ENCODE measurements at regions not wholly inside any gene's neighbourhood (a gene's known extent, or its start where the extent isn't known, plus 50 kb on each side); places are given as distances from the start of the nearest gene placed in this dataset.

DNA sequence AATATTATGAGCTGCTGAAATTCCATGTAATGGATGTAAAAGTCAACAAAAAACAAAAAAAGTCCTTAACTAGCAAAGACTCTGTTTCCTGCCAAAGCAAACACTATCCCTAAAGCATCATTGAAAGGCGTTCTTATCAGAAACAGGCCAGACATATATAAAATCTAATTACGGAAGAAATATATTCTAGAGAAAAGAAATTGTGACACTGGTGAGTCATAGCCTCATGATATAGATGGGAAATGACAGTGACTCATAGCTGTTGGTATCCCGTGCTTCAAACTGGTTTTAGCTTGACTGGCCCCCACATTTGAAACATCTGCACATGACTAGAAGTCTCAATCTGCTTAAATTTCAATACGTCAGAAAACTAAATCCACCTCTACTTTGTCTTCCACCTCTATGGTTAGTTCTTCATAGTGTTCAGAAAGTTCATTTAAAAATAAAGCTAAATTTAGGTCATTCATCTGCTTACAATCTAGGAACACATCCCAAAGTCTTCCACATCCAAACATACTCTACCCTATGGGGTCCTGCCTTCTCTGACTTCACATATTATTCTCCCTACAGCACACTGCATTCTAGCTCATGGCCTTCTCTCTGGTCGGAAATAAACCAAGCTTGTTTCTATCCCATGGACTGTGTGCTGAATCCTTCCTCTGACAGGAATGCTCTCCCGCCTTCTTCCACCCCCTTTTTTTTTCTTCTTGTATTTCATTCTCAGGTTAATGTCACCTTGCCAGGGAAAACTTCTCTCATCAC, 456.3 kb upstream of the ARRDC4 start:
- Mint-ChIP-seq H3K4me3 (ENCODE audit: unreplicated experiment) (no peak overlapping the region), H3K36me3 (ENCODE audit: insufficient read depth, unreplicated experiment) (no peaks in the 10 kb centered on the region), H3K27me3 (ENCODE audit: insufficient read depth, unreplicated experiment) (no peaks in the 10 kb centered on the region), H3K27ac (ENCODE audit: unreplicated experiment) (no peak overlapping the region), H3K9me3 (ENCODE audit: unreplicated experiment) (no peaks in the 10 kb centered on the region), H3K4me1 (ENCODE audit: low read depth, unreplicated experiment) (no peaks in the 10 kb centered on the region)
- no peaks in the 10 kb centered on the region for H3K27me3 ChIP-seq (replicated peaks; ENCODE audit: control insufficient read depth, insufficient read depth, low read length)
- H3K36me3 ChIP-seq (ENCODE audit: control insufficient read depth, insufficient read depth, low read length): no peaks in the 10 kb centered on the region
- TF ChIP-seq, protein P1, sequence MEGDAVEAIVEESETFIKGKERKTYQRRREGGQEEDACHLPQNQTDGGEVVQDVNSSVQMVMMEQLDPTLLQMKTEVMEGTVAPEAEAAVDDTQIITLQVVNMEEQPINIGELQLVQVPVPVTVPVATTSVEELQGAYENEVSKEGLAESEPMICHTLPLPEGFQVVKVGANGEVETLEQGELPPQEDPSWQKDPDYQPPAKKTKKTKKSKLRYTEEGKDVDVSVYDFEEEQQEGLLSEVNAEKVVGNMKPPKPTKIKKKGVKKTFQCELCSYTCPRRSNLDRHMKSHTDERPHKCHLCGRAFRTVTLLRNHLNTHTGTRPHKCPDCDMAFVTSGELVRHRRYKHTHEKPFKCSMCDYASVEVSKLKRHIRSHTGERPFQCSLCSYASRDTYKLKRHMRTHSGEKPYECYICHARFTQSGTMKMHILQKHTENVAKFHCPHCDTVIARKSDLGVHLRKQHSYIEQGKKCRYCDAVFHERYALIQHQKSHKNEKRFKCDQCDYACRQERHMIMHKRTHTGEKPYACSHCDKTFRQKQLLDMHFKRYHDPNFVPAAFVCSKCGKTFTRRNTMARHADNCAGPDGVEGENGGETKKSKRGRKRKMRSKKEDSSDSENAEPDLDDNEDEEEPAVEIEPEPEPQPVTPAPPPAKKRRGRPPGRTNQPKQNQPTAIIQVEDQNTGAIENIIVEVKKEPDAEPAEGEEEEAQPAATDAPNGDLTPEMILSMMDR (IDR thresholded peaks at IDR 0.05; ENCODE audit: insufficient read depth in 1 of 2, low read depth in 1 of 2, low read length in 1 of 2, severe bottlenecking in 1 of 2, unreplicated experiment in 1 of 2): no peak
- BruUV-seq (replicated peaks): no TSS peak
- ChIA-PET CTCF (no interaction called here), POLR2A (no interaction called here)
- no peak for DNase-seq
- intact Hi-C loops (cut with micrococcal nuclease; ENCODE audit: unreplicated experiment): no loop called here
- no peaks in the 10 kb centered on the region for H3K4me1 ChIP-seq
- no peak overlapping the region for H3K4me3 ChIP-seq (ENCODE audit: low read depth, low read length)
- no peaks in the 10 kb centered on the region for H3K9me3 ChIP-seq

DNA sequence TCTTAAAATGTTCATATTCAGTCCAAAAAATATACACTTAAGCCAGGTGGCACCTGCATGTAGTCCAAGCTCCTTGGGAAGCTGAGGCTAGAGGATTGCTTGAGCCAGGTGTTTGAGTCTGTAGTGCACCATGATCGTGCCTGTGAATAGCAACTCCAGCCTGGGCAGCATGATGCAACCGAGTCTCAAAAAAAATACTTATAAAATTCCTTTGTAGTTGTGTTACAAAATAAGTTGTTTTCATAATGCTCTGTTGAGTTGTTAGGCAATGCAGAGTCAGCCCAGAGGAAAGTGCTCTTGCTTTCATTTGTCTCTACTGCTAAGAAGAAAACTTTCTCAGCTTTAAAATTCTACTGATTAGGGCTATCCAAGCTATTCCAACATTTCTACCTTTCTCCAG, 442.8 kb upstream of the ARRDC4 start:
- ChIA-PET POLR2A (no interaction called here), CTCF (no interaction called here)
- H3K9me3 Mint-ChIP-seq (ENCODE audit: unreplicated experiment): no peaks in the 10 kb centered on the region
- no peaks in the 10 kb centered on the region for H3K4me1 Mint-ChIP-seq (ENCODE audit: low read depth, unreplicated experiment)
- Histone ChIP-seq H3K4me3 (ENCODE audit: low read depth, low read length) (no peak overlapping the region), H3K36me3 (ENCODE audit: control insufficient read depth, insufficient read depth, low read length) (no peaks in the 10 kb centered on the region), H3K4me1 (no peaks in the 10 kb centered on the region), H3K27me3 (replicated peaks; ENCODE audit: control insufficient read depth, insufficient read depth, low read length) (no peaks in the 10 kb centered on the region), H3K9me3 (no peaks in the 10 kb centered on the region)
- DNase-seq: no peak
- H3K27ac Mint-ChIP-seq (ENCODE audit: unreplicated experiment): no peak overlapping the region
- TF ChIP-seq, protein P1 (IDR thresholded peaks at IDR 0.05; ENCODE audit: insufficient read depth in 1 of 2, low read depth in 1 of 2, low read length in 1 of 2, severe bottlenecking in 1 of 2, unreplicated experiment in 1 of 2): no peak
- H3K4me3 Mint-ChIP-seq (ENCODE audit: unreplicated experiment): no peak overlapping the region
- no peaks in the 10 kb centered on the region for H3K27me3 Mint-ChIP-seq (ENCODE audit: insufficient read depth, unreplicated experiment)
- intact Hi-C loops (cut with micrococcal nuclease; ENCODE audit: unreplicated experiment): no loop called here
- H3K36me3 Mint-ChIP-seq (ENCODE audit: insufficient read depth, unreplicated experiment): no peaks in the 10 kb centered on the region
- no TSS peak for BruUV-seq (replicated peaks)

DNA sequence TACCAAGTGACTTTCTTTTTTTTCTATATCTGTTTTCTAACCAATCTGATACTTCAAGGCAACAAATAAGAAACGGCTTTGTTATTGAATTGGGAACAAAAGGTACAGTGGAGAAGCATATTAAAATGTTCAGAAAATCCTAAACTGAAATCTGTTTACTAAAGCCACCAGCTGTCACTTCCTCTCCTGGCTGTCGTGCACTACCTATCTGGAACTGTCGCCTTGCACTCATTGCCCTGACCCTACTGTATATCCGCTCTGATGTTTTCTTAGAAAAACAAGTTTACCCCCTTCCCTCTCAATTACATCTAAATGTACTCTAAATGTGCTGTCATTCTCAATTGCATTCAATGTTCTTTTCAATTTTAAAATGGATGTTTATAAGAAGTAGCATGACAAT, 439.8 kb upstream of the ARRDC4 start:
- Mint-ChIP-seq H3K27ac (ENCODE audit: unreplicated experiment) (no peak overlapping the region), H3K4me3 (ENCODE audit: unreplicated experiment) (no peak overlapping the region), H3K9me3 (ENCODE audit: unreplicated experiment) (no peaks in the 10 kb centered on the region)

More for the DNA sequence above, 439.8 kb upstream of the ARRDC4 start:
- no peaks in the 10 kb centered on the region for H3K9me3 ChIP-seq
- TF ChIP-seq, protein P1 (IDR thresholded peaks at IDR 0.05; ENCODE audit: insufficient read depth in 1 of 2, low read depth in 1 of 2, low read length in 1 of 2, severe bottlenecking in 1 of 2, unreplicated experiment in 1 of 2): no peak
- H3K27me3 ChIP-seq (replicated peaks; ENCODE audit: control insufficient read depth, insufficient read depth, low read length): no peaks in the 10 kb centered on the region
- no peaks in the 10 kb centered on the region for H3K27me3 Mint-ChIP-seq (ENCODE audit: insufficient read depth, unreplicated experiment)
- ChIA-PET POLR2A (no interaction called here), CTCF (no interaction called here)
- intact Hi-C loops (cut with micrococcal nuclease; ENCODE audit: unreplicated experiment): no loop called here
- H3K36me3 ChIP-seq (ENCODE audit: control insufficient read depth, insufficient read depth, low read length): no peaks in the 10 kb centered on the region
- H3K4me3 ChIP-seq (ENCODE audit: low read depth, low read length): no peak overlapping the region
- no peak for DNase-seq
- no peaks in the 10 kb centered on the region for H3K4me1 ChIP-seq
- H3K36me3 Mint-ChIP-seq (ENCODE audit: insufficient read depth, unreplicated experiment): no peaks in the 10 kb centered on the region
- no peaks in the 10 kb centered on the region for H3K4me1 Mint-ChIP-seq (ENCODE audit: low read depth, unreplicated experiment)
- BruUV-seq (replicated peaks): no TSS peak
